OCI-LY7 (cell line): ENCODE measurements at regions not wholly inside any gene's neighbourhood (a gene's known extent, or its start where the extent isn't known, plus 50 kb on each side); places are given as distances from the start of the nearest gene placed in this dataset.

Experiments used
- CTCF ChIP-seq: fragments of 200-600 bp; sonication (generic); conservative IDR thresholded peaks from 2 replicates; pipeline ENCODE4 v1.5.1; 2014; ENCODE audit warnings: mild to moderate bottlenecking, antibody characterized with exemption, low read length, moderate library complexity, mixed read lengths
- EZH2phosphoT487 ChIP-seq: fragments of 200-600 bp; sonication (generic); IDR thresholded peaks from 2 replicates; pipeline ENCODE4 v1.6.1; 2018; ENCODE audit warnings: low read depth, borderline replicate concordance, mild to moderate bottlenecking, mixed run types, antibody characterized with exemption, low read length, moderate library complexity, mixed read lengths

DNA sequence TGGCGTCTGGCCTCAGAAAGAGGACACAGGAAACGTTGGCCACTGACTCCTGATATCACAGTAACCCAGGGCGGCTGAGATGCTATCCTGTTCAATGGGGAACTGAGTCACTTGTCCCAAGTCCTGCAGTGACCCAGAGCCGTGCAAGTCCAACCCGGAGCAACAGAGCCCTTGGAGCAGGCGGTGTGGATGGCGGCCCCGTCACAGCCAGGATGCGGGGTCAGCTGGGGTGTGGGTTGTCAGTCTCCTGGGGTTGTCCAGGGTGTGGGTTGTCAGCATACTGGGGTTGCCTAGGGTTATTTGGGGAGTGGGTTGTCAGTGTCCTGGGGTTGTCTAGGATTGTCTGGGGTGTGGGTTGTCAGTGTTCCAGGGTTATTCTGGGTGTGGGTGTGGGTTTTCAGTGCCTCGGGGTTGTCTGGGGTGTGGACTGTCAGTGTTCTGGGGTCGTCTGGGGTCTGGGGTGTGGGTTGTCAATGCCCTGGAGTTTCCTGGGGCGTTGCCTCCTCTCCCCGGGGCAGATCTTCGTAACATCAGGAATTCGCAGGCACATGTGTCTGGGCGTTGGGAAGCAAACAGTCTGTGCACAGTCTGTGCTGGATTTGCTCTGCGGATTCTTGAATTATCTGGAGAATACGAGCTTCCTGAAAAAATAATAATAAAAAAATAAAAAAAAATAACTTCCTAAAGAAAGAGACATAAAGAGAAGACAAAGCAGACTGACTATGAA is 257.5 kb downstream of the PARP8 start:
- TF ChIP-seq CTCF (no peak), EZH2phosphoT487 (no peak)
